ENCODE measurements at regions not wholly inside any gene's neighbourhood (a gene's known extent, or its start where the extent isn't known, plus 50 kb on each side); places are given as distances from the start of the nearest gene placed in this dataset.

DNA sequence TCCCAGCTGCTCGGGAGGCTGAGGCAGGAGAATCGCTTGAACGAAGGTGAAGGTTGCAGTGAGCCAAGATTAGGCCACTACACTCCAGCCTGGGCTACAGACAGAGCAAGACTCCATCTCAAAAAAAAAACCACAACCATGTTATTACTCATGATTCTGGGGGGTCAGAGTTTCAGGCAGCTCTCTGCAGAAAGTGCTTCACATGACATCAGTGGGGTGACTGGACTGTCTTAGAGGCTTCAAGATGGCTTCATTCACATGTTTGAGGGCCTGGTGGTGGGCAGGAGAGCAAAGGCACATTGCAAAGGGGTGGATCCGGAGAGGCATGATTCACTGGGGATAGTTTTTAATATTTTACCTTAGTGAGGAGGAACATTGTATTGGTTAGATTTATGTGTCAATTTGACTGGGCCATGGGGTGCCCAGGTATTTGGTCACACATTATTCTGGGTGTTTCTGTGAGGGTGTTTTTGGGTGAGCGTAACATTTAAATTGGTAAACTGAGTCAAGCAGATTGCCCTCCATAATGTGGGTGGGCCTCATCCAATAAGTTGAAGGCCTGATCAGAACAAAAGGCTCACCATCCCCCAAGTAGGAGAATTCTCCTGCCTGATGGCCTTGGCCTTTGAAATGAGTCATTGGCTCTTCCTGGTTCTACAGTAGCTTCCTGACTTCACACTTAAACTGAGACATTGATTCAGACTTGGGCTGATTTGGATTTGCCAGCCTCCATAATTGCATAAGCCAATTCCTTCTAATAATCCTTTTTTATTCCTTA is 109.8 kb downstream of the GOSR1 start:
- no peak for TF ChIP-seq CTCF (IDR thresholded peaks at IDR 0.05)
- TF ChIP-seq POLR2A (IDR thresholded peaks at IDR 0.05) = no peak
